ENCODE measurements at regions not wholly inside any gene's neighbourhood (a gene's known extent, or its start where the extent isn't known, plus 50 kb on each side); places are given as distances from the start of the nearest gene placed in this dataset.
"Not testable (repeated sequence)": the region's sequence is repeated elsewhere in the genome, so short reads cannot be mapped to it uniquely, and the experiment has no call there.

- peak; percentile 5 for DNase-seq (ENCODE audit: low read depth, low spot score)
Observed at GRCh38 chrX:113514906-113515305, 674.3 kb upstream of the AMOT start.

GRCh38 chrX:113512700-113513395, 672.2 kb upstream of the AMOT start:
- peak; percentile 2 for DNase-seq (ENCODE audit: low read depth, low spot score)

GRCh38 chrX:113510586-113510985, 670.0 kb upstream of the AMOT start:
- DNase-seq (ENCODE audit: low read depth, low spot score), result no peak

GRCh38 chrX:113492895-113493294, 652.3 kb upstream of the AMOT start:
- no peak for DNase-seq (ENCODE audit: low read depth, low spot score)

- no peak for DNase-seq (ENCODE audit: low read depth, low spot score)
Observed at GRCh38 chrX:113473418-113473817, 632.8 kb upstream of the AMOT start.

- DNase-seq (ENCODE audit: low read depth, low spot score), result not testable (repeated sequence)
Observed at GRCh38 chrX:113473015-113473414, 632.4 kb upstream of the AMOT start.

- DNase-seq (ENCODE audit: low read depth, low spot score), result peak; percentile 70
Observed at GRCh38 chrX:113470166-113470565, 629.5 kb upstream of the AMOT start.

GRCh38 chrX:113457719-113458118, 617.1 kb upstream of the AMOT start:
- no peak for DNase-seq (ENCODE audit: low read depth, low spot score)

GRCh38 chrX:113455582-113455981, 615.0 kb upstream of the AMOT start:
- no peak for DNase-seq (ENCODE audit: low read depth, low spot score)

- DNase-seq (ENCODE audit: low read depth, low spot score), result peak; percentile 56
Observed at GRCh38 chrX:113429011-113429410, 588.4 kb upstream of the AMOT start.

- DNase-seq (ENCODE audit: low read depth, low spot score), result no peak
Observed at GRCh38 chrX:113422323-113422722, 581.7 kb upstream of the AMOT start.

- no peak for DNase-seq (ENCODE audit: low read depth, low spot score)
Observed at GRCh38 chrX:113421432-113421831, 580.8 kb upstream of the AMOT start.

- no peak for DNase-seq (ENCODE audit: low read depth, low spot score)
Observed at GRCh38 chrX:113412106-113412505, 571.5 kb upstream of the AMOT start.

GRCh38 chrX:113408843-113409242, 568.2 kb upstream of the AMOT start:
- DNase-seq (ENCODE audit: low read depth, low spot score), result no peak

- peak; percentile 31 for DNase-seq (ENCODE audit: low read depth, low spot score)
Observed at GRCh38 chrX:113400193-113400704, 559.6 kb upstream of the AMOT start.

- DNase-seq (ENCODE audit: low read depth, low spot score), result no peak
Observed at GRCh38 chrX:113399506-113400192, 559.0 kb upstream of the AMOT start.

- no peak for DNase-seq (ENCODE audit: low read depth, low spot score)
Observed at GRCh38 chrX:113392355-113392754, 551.7 kb upstream of the AMOT start.

GRCh38 chrX:113391875-113392274, 551.2 kb upstream of the AMOT start:
- DNase-seq (ENCODE audit: low read depth, low spot score), result no peak

GRCh38 chrX:113390531-113390930, 549.9 kb upstream of the AMOT start:
- no peak for DNase-seq (ENCODE audit: low read depth, low spot score)

GRCh38 chrX:113389846-113390245, 549.2 kb upstream of the AMOT start:
- DNase-seq (ENCODE audit: low read depth, low spot score), result no peak

GRCh38 chrX:113384628-113385027, 544.0 kb upstream of the AMOT start:
- DNase-seq (ENCODE audit: low read depth, low spot score), result no peak

GRCh38 chrX:113373421-113373820, 532.8 kb upstream of the AMOT start:
- DNase-seq (ENCODE audit: low read depth, low spot score), result not testable (repeated sequence)

GRCh38 chrX:113370006-113370405, 529.4 kb upstream of the AMOT start:
- DNase-seq (ENCODE audit: low read depth, low spot score), result no peak

Measured in ELF-1 (cell line).